H9 (cell line): ENCODE measurements at regions not wholly inside any gene's neighbourhood (a gene's known extent, or its start where the extent isn't known, plus 50 kb on each side); places are given as distances from the start of the nearest gene placed in this dataset.

Source experiments
- DNase-seq: peaks from one replicate; pipeline ENCODE4 v3.0.0-alpha.2; 2017
- H2AFZ ChIP-seq: one replicate; pipeline ENCODE4 v1.6.1; 2013; ENCODE audit warnings: mild to moderate bottlenecking, low read length, control low read depth, moderate library complexity
- H2AK5ac ChIP-seq: 2 replicates; pipeline ENCODE4 v1.6.1; 2013; ENCODE audit warnings: low read length, control low read depth, mixed read lengths; ENCODE audit not compliant: insufficient read length
- H2BK120ac ChIP-seq: one replicate; pipeline ENCODE4 v1.6.1; 2013; ENCODE audit warnings: low read depth, mild to moderate bottlenecking, low read length, control low read depth, inconsistent platforms; ENCODE audit not compliant: poor library complexity, severe bottlenecking
- H2BK12ac ChIP-seq: 2 replicates; pipeline ENCODE4 v1.6.1; 2013; ENCODE audit warnings: low read length, control low read depth, mixed read lengths, low read depth; ENCODE audit not compliant: insufficient read length
- H2BK15ac ChIP-seq: 2 replicates; pipeline ENCODE4 v1.6.1; 2013; ENCODE audit warnings: low read depth, low read length, control low read depth
- H2BK20ac ChIP-seq: one replicate; pipeline ENCODE4 v1.6.1; 2013; ENCODE audit warnings: low read depth, mild to moderate bottlenecking, low read length, control low read depth, inconsistent platforms; ENCODE audit not compliant: poor library complexity, severe bottlenecking
- H2BK5ac ChIP-seq: 2 replicates; pipeline ENCODE4 v1.6.1; 2013; ENCODE audit warnings: low read length, control low read depth, mixed read lengths; ENCODE audit not compliant: insufficient read length
- H3K14ac ChIP-seq: 2 replicates; pipeline ENCODE4 v1.6.1; 2013; ENCODE audit warnings: low read length, control low read depth; ENCODE audit not compliant: insufficient read depth
- H3K18ac ChIP-seq: 2 replicates; pipeline ENCODE4 v1.6.1; 2013; ENCODE audit warnings: low read depth, mild to moderate bottlenecking, mixed read lengths, low read length, control low read depth; ENCODE audit not compliant: insufficient read length
- H3K23ac ChIP-seq: 2 replicates; pipeline ENCODE4 v1.6.1; 2013; ENCODE audit warnings: low read length, control low read depth, mixed read lengths, low read depth; ENCODE audit not compliant: insufficient read length
- H3K23me2 ChIP-seq: 2 replicates; pipeline ENCODE4 v1.6.1; 2013; ENCODE audit warnings: low read depth, mild to moderate bottlenecking, mixed read lengths, low read length, control low read depth; ENCODE audit not compliant: insufficient read length, poor library complexity, severe bottlenecking
- H3K27ac ChIP-seq: 2 replicates; pipeline ENCODE4 v1.5.1; 2013; ENCODE audit warnings: low read length, control low read depth, mixed read lengths, low read depth; ENCODE audit not compliant: insufficient read length
- H3K27me3 ChIP-seq: 2 replicates; pipeline ENCODE4 v1.6.1; 2013; ENCODE audit warnings: low read length, control low read depth, inconsistent platforms; ENCODE audit not compliant: insufficient read depth
- H3K4ac ChIP-seq: 2 replicates; pipeline ENCODE4 v1.6.1; 2013; ENCODE audit warnings: low read depth, mild to moderate bottlenecking, control low read depth, inconsistent platforms, low read length, moderate library complexity
- H3K4me1 ChIP-seq: 2 replicates; pipeline ENCODE4 v1.6.1; 2013; ENCODE audit warnings: low read length, control low read depth, inconsistent platforms; ENCODE audit not compliant: insufficient read depth
- H3K4me2 ChIP-seq: 2 replicates; pipeline ENCODE4 v1.6.1; 2013; ENCODE audit warnings: low read length, control low read depth, mixed read lengths; ENCODE audit not compliant: insufficient read length, insufficient read depth
- H3K56ac ChIP-seq: 2 replicates; pipeline ENCODE4 v1.6.1; 2013; ENCODE audit warnings: low read depth, mild to moderate bottlenecking, mixed read lengths, low read length, control low read depth; ENCODE audit not compliant: insufficient read length
- H3K79me1 ChIP-seq: 2 replicates; pipeline ENCODE4 v1.6.1; 2013; ENCODE audit warnings: low read depth, mild to moderate bottlenecking, moderate library complexity, low read length, control low read depth, inconsistent platforms; ENCODE audit not compliant: insufficient read depth, poor library complexity, severe bottlenecking
- H3K79me2 ChIP-seq: 2 replicates; pipeline ENCODE4 v1.6.1; 2013; ENCODE audit warnings: low read length, control low read depth, inconsistent platforms; ENCODE audit not compliant: insufficient read depth
- H3K9ac ChIP-seq: 2 replicates; pipeline ENCODE4 v1.6.1; 2013; ENCODE audit warnings: low read length, control low read depth, mixed read lengths; ENCODE audit not compliant: insufficient read length; ENCODE audit errors: extremely low read depth
- H3K9me3 ChIP-seq: one replicate; pipeline ENCODE4 v1.6.1; 2013; ENCODE audit warnings: low read depth, low read length, inconsistent platforms; ENCODE audit not compliant: control insufficient read depth
- H3T11ph ChIP-seq: one replicate; pipeline ENCODE4 v1.6.1; 2013; ENCODE audit warnings: mild to moderate bottlenecking, low read length, control low read depth, inconsistent platforms
- H4K20me1 ChIP-seq: one replicate; pipeline ENCODE4 v1.6.1; 2013; ENCODE audit not compliant: control insufficient read depth, insufficient read length, insufficient read depth
- H4K5ac ChIP-seq: 2 replicates; pipeline ENCODE4 v1.6.1; 2013; ENCODE audit warnings: low read depth, mild to moderate bottlenecking, mixed read lengths, low read length, control low read depth; ENCODE audit not compliant: insufficient read length
- H4K8ac ChIP-seq: replicated peaks from 2 replicates; pipeline ENCODE4 v1.6.1; 2013; ENCODE audit warnings: low read length, control low read depth, mixed read lengths, low read depth; ENCODE audit not compliant: insufficient read length
- H4K91ac ChIP-seq: 2 replicates; pipeline ENCODE4 v1.6.1; 2013; ENCODE audit warnings: low read depth, mild to moderate bottlenecking, moderate library complexity, mixed read lengths, low read length, control low read depth; ENCODE audit not compliant: insufficient read length
- H3K27ac Mint-ChIP-seq, 3 experiments: 2 replicates in 2 of 3; 3 replicates in 1 of 3; pipeline ENCODE4 v1.8.0; 2020 to 2021; ENCODE audit warnings: mixed read lengths in 3 of 3, mild to moderate bottlenecking in 1 of 3, moderate library complexity in 1 of 3
- H3K27me3 Mint-ChIP-seq: 2 replicates; pipeline ENCODE4 v1.8.0; 2021; ENCODE audit warnings: low read depth, mild to moderate bottlenecking, moderate library complexity, mixed read lengths
- H3K36me3 Mint-ChIP-seq, 3 experiments: 2 replicates in 2 of 3; 3 replicates in 1 of 3; pipeline ENCODE4 v1.8.0; 2020 to 2021; ENCODE audit warnings: low read depth in 3 of 3, mixed read lengths in 3 of 3; ENCODE audit not compliant: insufficient read depth in 1 of 3
- H3K4me1 Mint-ChIP-seq, 2 experiments: 2 replicates each; pipeline ENCODE4 v1.8.0; 2020; ENCODE audit warnings: mixed read lengths in 2 of 2
- H3K4me3 Mint-ChIP-seq, 2 experiments: 2 replicates in 1 of 2; 3 replicates in 1 of 2; pipeline ENCODE4 v1.8.0; 2020 to 2021; ENCODE audit warnings: mild to moderate bottlenecking in 2 of 2, mixed read lengths in 2 of 2, moderate library complexity in 1 of 2
- H3K9me3 Mint-ChIP-seq, 2 experiments: 2 replicates in 1 of 2; 3 replicates in 1 of 2; pipeline ENCODE4 v1.8.0; 2020; ENCODE audit warnings: mild to moderate bottlenecking in 2 of 2, mixed read lengths in 2 of 2, moderate library complexity in 1 of 2
- WGBS: extraction: QIAGEN DNeasy Blood & Tissue Kit; methylation state at CpG from one replicate; pipeline ENCODE4 v1.1.7; 2013; ENCODE audit warnings: missing lambda C conversion rate, low lambda C conversion rate, mixed read lengths; ENCODE audit not compliant: insufficient read length; ENCODE audit errors: extremely low coverage; 5-methylcytosine and 5-hydroxymethylcytosine counted together
- TF ChIP-seq, protein P1 (sequence below): fragments of 200-600 bp; sonication (generic); conservative IDR thresholded peaks from 3 replicates; pipeline ENCODE4 v1.8.0; 2021; ENCODE audit warnings: antibody characterized with exemption, mild to moderate bottlenecking

DNA sequence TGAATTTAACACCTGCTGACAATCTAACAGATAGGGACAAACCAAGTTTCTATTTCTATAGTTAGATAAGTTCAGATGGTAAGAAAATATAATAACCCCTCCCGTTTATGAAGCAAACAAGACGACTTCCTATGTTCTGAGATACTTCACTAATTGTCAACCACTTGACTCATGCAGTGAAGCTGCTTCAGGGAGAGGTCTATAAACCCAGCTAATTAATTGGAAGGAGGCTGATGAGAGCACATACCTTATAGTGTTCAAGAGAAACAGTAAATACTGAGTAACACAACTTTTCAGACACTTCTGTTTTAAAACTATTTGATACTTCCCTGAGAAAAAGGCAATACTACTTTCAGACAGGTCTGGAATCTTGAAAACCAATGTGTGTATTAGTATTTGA lies 229.4 kb upstream of the UBASH3B start:
- Histone ChIP-seq H2BK120ac (no peak overlapping the region), H3K27ac (no peak overlapping the region), H3K18ac (no peak overlapping the region), H4K5ac (no peak overlapping the region), H2BK20ac (no peak overlapping the region), H3K23me2 (no peaks in the 10 kb centered on the region), H3K27me3 (no peaks in the 10 kb centered on the region), H2AK5ac (no peak overlapping the region), H2BK12ac (no peak overlapping the region), H3K9ac (no peak overlapping the region), H3K14ac (no peak overlapping the region), H3K9me3 (no peaks in the 10 kb centered on the region), H4K20me1 (no peaks in the 10 kb centered on the region), H3K56ac (no peak overlapping the region), H4K91ac (no peak overlapping the region), H4K8ac (no peak overlapping the region), H3K23ac (no peak overlapping the region), H3K4ac (no peak overlapping the region), H3K4me2 (no peak overlapping the region), H2AFZ (no peak overlapping the region), H3K79me1 (no peaks in the 10 kb centered on the region), H3K79me2 (no peaks in the 10 kb centered on the region), H3K4me1 (0 out of 2 replicates have a peak, but pooled peaks cover 2% of the 10 kb centered on the region), H2BK5ac (no peak overlapping the region), H3T11ph (no peak overlapping the region), H2BK15ac (no peak overlapping the region)
- TF ChIP-seq, protein P1, sequence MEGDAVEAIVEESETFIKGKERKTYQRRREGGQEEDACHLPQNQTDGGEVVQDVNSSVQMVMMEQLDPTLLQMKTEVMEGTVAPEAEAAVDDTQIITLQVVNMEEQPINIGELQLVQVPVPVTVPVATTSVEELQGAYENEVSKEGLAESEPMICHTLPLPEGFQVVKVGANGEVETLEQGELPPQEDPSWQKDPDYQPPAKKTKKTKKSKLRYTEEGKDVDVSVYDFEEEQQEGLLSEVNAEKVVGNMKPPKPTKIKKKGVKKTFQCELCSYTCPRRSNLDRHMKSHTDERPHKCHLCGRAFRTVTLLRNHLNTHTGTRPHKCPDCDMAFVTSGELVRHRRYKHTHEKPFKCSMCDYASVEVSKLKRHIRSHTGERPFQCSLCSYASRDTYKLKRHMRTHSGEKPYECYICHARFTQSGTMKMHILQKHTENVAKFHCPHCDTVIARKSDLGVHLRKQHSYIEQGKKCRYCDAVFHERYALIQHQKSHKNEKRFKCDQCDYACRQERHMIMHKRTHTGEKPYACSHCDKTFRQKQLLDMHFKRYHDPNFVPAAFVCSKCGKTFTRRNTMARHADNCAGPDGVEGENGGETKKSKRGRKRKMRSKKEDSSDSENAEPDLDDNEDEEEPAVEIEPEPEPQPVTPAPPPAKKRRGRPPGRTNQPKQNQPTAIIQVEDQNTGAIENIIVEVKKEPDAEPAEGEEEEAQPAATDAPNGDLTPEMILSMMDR: no peak
- Mint-ChIP-seq H3K36me3 (no peaks in the 10 kb centered on the region), H3K9me3 (no peaks in the 10 kb centered on the region), H3K27me3 (no peaks in the 10 kb centered on the region), H3K4me3 (no peak overlapping the region), H3K4me1 (peaks cover 20 to 22% of the 10 kb centered on the region in 2 experiments), H3K27ac (no peak overlapping the region)
- no CpG with 5 or more reads among the region's 2 CpGs for WGBS
- DNase-seq: no peak
